HEK293 (cell line): ENCODE measurements at regions not wholly inside any gene's neighbourhood (a gene's known extent, or its start where the extent isn't known, plus 50 kb on each side); places are given as distances from the start of the nearest gene placed in this dataset.

ENCODE experiments used
- CTCF ChIA-PET: fragments of 350-600 bp; formaldehyde crosslinking; extraction: SDS; loops from one replicate; lab custom pipeline; 2021; ENCODE audit warnings: antibody characterized with exemption; lab: Yijun Ruan, JAX
- POLR2A ChIA-PET: fragments of 300-600 bp; formaldehyde crosslinking; extraction: SDS; loops from one replicate; lab custom pipeline; 2020; ENCODE audit warnings: antibody characterized with exemption, inconsistent platforms; lab: Yijun Ruan, JAX
- H3K27ac ChIP-seq: fragments of 200-500 bp; sonication (Bioruptor generic); 2 replicates; pipeline ENCODE4 v1.5.1; 2014; ENCODE audit warnings: low read depth, low read length, control low read depth, inconsistent platforms; ENCODE audit errors: extremely low read depth
- H3K36me3 ChIP-seq, 2 experiments: fragments of 200-500 bp in 1 of 2; sonication (Bioruptor generic) in 1 of 2; 1 replicate in 1 of 2; 2 replicates in 1 of 2; pipeline ENCODE4 v1.5.1; 2014 to 2017; ENCODE audit warnings: inconsistent platforms in 2 of 2, low read length in 2 of 2; ENCODE audit not compliant: control insufficient read depth in 2 of 2, insufficient read depth in 1 of 2
- H3K4me1 ChIP-seq: fragments of 200-500 bp; sonication (Bioruptor generic); 2 replicates; pipeline ENCODE4 v1.5.1; 2014; ENCODE audit warnings: mild to moderate bottlenecking, low read length, inconsistent platforms; ENCODE audit not compliant: control insufficient read depth, insufficient read depth
- H3K4me3 ChIP-seq: 2 replicates; pipeline ENCODE4 v1.5.1; 2011; ENCODE audit warnings: low read depth, mild to moderate bottlenecking, control low read depth, low read length, moderate library complexity
- H3K9me3 ChIP-seq: fragments of 200-500 bp; sonication (Bioruptor generic); 2 replicates; pipeline ENCODE4 v1.5.1; 2014; ENCODE audit warnings: low read depth, low read length, inconsistent platforms; ENCODE audit not compliant: control insufficient read depth, insufficient read depth
- BCL11A ChIP-seq: fragments of 450-650 bp; formaldehyde crosslinking; IDR thresholded peaks from 2 replicates; pipeline ENCODE4 v1.5.1; 2016; ENCODE audit warnings: low read depth, missing biosample characterization, missing genetic modification characterization
- GLI2 ChIP-seq: fragments of 450-650 bp; formaldehyde crosslinking; IDR thresholded peaks from 2 replicates; pipeline ENCODE4; 2017; ENCODE audit warnings: missing biosample characterization, missing genetic modification characterization, low read depth, borderline replicate concordance
- HOXC10 ChIP-seq: sonication (generic); formaldehyde crosslinking; IDR thresholded peaks from 2 replicates; pipeline ENCODE4 v1.8.1; 2023; ENCODE audit warnings: mild to moderate bottlenecking, missing genetic modification reagents
- PATZ1 ChIP-seq: fragments of 450-650 bp; formaldehyde crosslinking; IDR thresholded peaks from 2 replicates; pipeline ENCODE4 v1.5.1; 2016; ENCODE audit warnings: missing biosample characterization, missing genetic modification characterization
- SALL2 ChIP-seq: fragments of 450-650 bp; formaldehyde crosslinking; IDR thresholded peaks from 2 replicates; pipeline ENCODE4 v1.5.0; 2017; ENCODE audit warnings: missing biosample characterization, mild to moderate bottlenecking, missing genetic modification characterization, borderline replicate concordance
- ZFP69B ChIP-seq: fragments of 450-650 bp; formaldehyde crosslinking; IDR thresholded peaks from 2 replicates; pipeline ENCODE4 v1.5.1; 2016; ENCODE audit warnings: missing biosample characterization, missing genetic modification characterization
- ZNF10 ChIP-seq: fragments of 450-650 bp; formaldehyde crosslinking; IDR thresholded peaks from 2 replicates; pipeline ENCODE4 v1.5.1; 2017; ENCODE audit warnings: missing biosample characterization, missing genetic modification characterization
- ZNF132 ChIP-seq: fragments of 450-650 bp; formaldehyde crosslinking; IDR thresholded peaks from 2 replicates; pipeline ENCODE4 v1.5.1; 2017; ENCODE audit warnings: missing biosample characterization, missing genetic modification characterization, borderline replicate concordance
- ZNF133 ChIP-seq: fragments of 450-650 bp; formaldehyde crosslinking; IDR thresholded peaks from 2 replicates; pipeline ENCODE4 v1.5.1; 2016; ENCODE audit warnings: missing biosample characterization, missing genetic modification characterization
- ZNF157 ChIP-seq: fragments of 450-650 bp; formaldehyde crosslinking; IDR thresholded peaks from 2 replicates; pipeline ENCODE4 v1.5.1; 2016; ENCODE audit warnings: missing biosample characterization, missing genetic modification characterization
- ZNF16 ChIP-seq: fragments of 450-650 bp; formaldehyde crosslinking; IDR thresholded peaks from 2 replicates; pipeline ENCODE4 v1.5.1; 2016; ENCODE audit warnings: low read depth, missing biosample characterization, missing genetic modification characterization
- ZNF184 ChIP-seq: fragments of 450-650 bp; IDR thresholded peaks from 2 replicates; pipeline ENCODE4 v1.5.1; 2018; ENCODE audit warnings: missing biosample characterization, mild to moderate bottlenecking, missing genetic modification characterization
- ZNF221 ChIP-seq: fragments of 450-650 bp; formaldehyde crosslinking; IDR thresholded peaks from 2 replicates; pipeline ENCODE4 v1.5.1; 2017; ENCODE audit warnings: missing biosample characterization, missing genetic modification characterization, borderline replicate concordance
- ZNF266 ChIP-seq: fragments of 450-650 bp; formaldehyde crosslinking; IDR thresholded peaks from 2 replicates; pipeline ENCODE4 v1.5.1; 2016; ENCODE audit warnings: missing biosample characterization, missing genetic modification characterization, low read depth
- ZNF324 ChIP-seq: fragments of 450-650 bp; formaldehyde crosslinking; IDR thresholded peaks from 2 replicates; pipeline ENCODE4 v1.5.1; 2016; ENCODE audit warnings: missing biosample characterization, missing genetic modification characterization
- ZNF335 ChIP-seq: fragments of 450-650 bp; formaldehyde crosslinking; conservative IDR thresholded peaks from 2 replicates; pipeline ENCODE4 v1.5.1; 2016; ENCODE audit warnings: missing biosample characterization, missing genetic modification characterization
- ZNF404 ChIP-seq: fragments of 450-650 bp; formaldehyde crosslinking; IDR thresholded peaks from 2 replicates; pipeline ENCODE4 v1.5.1; 2017; ENCODE audit warnings: missing biosample characterization, missing genetic modification characterization
- ZNF433 ChIP-seq: fragments of 450-650 bp; formaldehyde crosslinking; IDR thresholded peaks from 2 replicates; pipeline ENCODE4 v1.5.1; 2016; ENCODE audit warnings: missing biosample characterization, missing genetic modification characterization, low read depth
- ZNF48 ChIP-seq: fragments of 450-650 bp; formaldehyde crosslinking; IDR thresholded peaks from 2 replicates; pipeline ENCODE4 v1.5.1; 2016; ENCODE audit warnings: missing biosample characterization, missing genetic modification characterization
- ZNF510 ChIP-seq: fragments of 450-650 bp; formaldehyde crosslinking; IDR thresholded peaks from 2 replicates; pipeline ENCODE4 v1.5.1; 2018; ENCODE audit warnings: mild to moderate bottlenecking, missing genetic modification characterization, missing biosample characterization; ENCODE audit not compliant: insufficient replicate concordance
- ZNF561 ChIP-seq: fragments of 450-650 bp; IDR thresholded peaks from 2 replicates; pipeline ENCODE4 v1.5.1; 2018; ENCODE audit warnings: missing biosample characterization, missing genetic modification characterization, borderline replicate concordance
- ZNF571 ChIP-seq: fragments of 450-650 bp; formaldehyde crosslinking; IDR thresholded peaks from 2 replicates; pipeline ENCODE4 v1.5.0; 2017; ENCODE audit warnings: missing biosample characterization, missing genetic modification characterization
- ZNF596 ChIP-seq: fragments of 450-650 bp; IDR thresholded peaks from 2 replicates; pipeline ENCODE4 v1.5.0; 2018; ENCODE audit warnings: missing biosample characterization, mild to moderate bottlenecking, missing genetic modification characterization, moderate library complexity
- ZNF623 ChIP-seq: fragments of 450-650 bp; formaldehyde crosslinking; IDR thresholded peaks from 2 replicates; pipeline ENCODE4 v1.5.1; 2016; ENCODE audit warnings: missing biosample characterization, missing genetic modification characterization
- ZNF707 ChIP-seq: fragments of 450-650 bp; formaldehyde crosslinking; IDR thresholded peaks from 2 replicates; pipeline ENCODE4 v1.5.1; 2016; ENCODE audit warnings: missing biosample characterization, missing genetic modification characterization
- ZNF776 ChIP-seq: fragments of 450-650 bp; formaldehyde crosslinking; IDR thresholded peaks from 2 replicates; pipeline ENCODE4 v1.5.0; 2017; ENCODE audit warnings: missing biosample characterization, missing genetic modification characterization, borderline replicate concordance
- ZSCAN16 ChIP-seq: fragments of 450-650 bp; formaldehyde crosslinking; IDR thresholded peaks from 2 replicates; pipeline ENCODE4 v1.5.1; 2016; ENCODE audit warnings: missing biosample characterization, missing genetic modification characterization
- TF ChIP-seq, protein P1 (sequence below): fragments of 450-650 bp; formaldehyde crosslinking; IDR thresholded peaks from 2 replicates; pipeline ENCODE4 v1.5.1; 2016; ENCODE audit warnings: missing biosample characterization, missing genetic modification characterization, borderline replicate concordance
- TF ChIP-seq, protein P2 (sequence below): fragments of 450-650 bp; formaldehyde crosslinking; IDR thresholded peaks from 2 replicates; pipeline ENCODE4 v1.5.1; 2016; ENCODE audit warnings: missing biosample characterization, missing genetic modification characterization
- TF ChIP-seq, protein P3 (sequence below): IDR thresholded peaks from 2 replicates; pipeline ENCODE4 v1.6.1; 2011; ENCODE audit warnings: mild to moderate bottlenecking, low read depth, low read length, borderline replicate concordance
- TF ChIP-seq, protein P4 (sequence below): fragments of 450-650 bp; formaldehyde crosslinking; IDR thresholded peaks from 2 replicates; pipeline ENCODE4 v1.5.1; 2017; ENCODE audit warnings: missing biosample characterization, missing genetic modification characterization

GRCh38 chr9:99693888-99694287, 127.8 kb upstream of the NR4A3 start:
- CTCF ChIA-PET, result interaction anchor here (0.7 kb wide), 2 partner anchors 511 to 695 kb away, joined by 3 read pairs; no protein-coding TSS in a partner anchor
- POLR2A ChIA-PET, result no interaction called here
- no peaks in the 10 kb centered on the region for H3K9me3 ChIP-seq

DNA sequence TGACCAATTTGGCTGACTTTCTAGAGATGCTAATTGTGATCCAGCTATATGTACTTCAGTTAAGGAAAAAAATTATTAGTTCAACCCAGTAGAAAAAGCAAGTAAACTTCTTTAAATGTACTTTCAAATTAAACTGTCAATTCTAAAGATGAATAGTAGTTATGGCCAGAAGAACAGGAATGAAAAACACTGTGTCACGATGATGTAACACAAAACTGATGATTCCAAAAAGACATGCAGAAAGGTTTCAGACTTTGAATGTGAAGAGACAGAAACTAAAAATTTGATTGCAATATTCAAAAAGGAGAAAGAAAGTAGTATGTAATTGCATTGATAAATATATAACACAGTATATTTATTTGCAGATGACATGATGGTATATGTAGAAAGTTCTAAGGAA, 127.3 kb upstream of the NR4A3 start:
- H3K27ac ChIP-seq, result no peak overlapping the region
- POLR2A ChIA-PET, result no interaction called here
- no peaks in the 10 kb centered on the region for H3K4me1 ChIP-seq
- H3K36me3 ChIP-seq, result no peaks in the 10 kb centered on the region
- H3K9me3 ChIP-seq, result no peaks in the 10 kb centered on the region
- no peak overlapping the region for H3K4me3 ChIP-seq
- TF ChIP-seq ZNF184 (tag by site-specific recombination), result no peak
- TF ChIP-seq, protein P1, sequence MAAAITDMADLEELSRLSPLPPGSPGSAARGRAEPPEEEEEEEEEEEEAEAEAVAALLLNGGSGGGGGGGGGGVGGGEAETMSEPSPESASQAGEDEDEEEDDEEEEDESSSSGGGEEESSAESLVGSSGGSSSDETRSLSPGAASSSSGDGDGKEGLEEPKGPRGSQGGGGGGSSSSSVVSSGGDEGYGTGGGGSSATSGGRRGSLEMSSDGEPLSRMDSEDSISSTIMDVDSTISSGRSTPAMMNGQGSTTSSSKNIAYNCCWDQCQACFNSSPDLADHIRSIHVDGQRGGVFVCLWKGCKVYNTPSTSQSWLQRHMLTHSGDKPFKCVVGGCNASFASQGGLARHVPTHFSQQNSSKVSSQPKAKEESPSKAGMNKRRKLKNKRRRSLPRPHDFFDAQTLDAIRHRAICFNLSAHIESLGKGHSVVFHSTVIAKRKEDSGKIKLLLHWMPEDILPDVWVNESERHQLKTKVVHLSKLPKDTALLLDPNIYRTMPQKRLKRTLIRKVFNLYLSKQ, result no peak
- TF ChIP-seq, protein P2, sequence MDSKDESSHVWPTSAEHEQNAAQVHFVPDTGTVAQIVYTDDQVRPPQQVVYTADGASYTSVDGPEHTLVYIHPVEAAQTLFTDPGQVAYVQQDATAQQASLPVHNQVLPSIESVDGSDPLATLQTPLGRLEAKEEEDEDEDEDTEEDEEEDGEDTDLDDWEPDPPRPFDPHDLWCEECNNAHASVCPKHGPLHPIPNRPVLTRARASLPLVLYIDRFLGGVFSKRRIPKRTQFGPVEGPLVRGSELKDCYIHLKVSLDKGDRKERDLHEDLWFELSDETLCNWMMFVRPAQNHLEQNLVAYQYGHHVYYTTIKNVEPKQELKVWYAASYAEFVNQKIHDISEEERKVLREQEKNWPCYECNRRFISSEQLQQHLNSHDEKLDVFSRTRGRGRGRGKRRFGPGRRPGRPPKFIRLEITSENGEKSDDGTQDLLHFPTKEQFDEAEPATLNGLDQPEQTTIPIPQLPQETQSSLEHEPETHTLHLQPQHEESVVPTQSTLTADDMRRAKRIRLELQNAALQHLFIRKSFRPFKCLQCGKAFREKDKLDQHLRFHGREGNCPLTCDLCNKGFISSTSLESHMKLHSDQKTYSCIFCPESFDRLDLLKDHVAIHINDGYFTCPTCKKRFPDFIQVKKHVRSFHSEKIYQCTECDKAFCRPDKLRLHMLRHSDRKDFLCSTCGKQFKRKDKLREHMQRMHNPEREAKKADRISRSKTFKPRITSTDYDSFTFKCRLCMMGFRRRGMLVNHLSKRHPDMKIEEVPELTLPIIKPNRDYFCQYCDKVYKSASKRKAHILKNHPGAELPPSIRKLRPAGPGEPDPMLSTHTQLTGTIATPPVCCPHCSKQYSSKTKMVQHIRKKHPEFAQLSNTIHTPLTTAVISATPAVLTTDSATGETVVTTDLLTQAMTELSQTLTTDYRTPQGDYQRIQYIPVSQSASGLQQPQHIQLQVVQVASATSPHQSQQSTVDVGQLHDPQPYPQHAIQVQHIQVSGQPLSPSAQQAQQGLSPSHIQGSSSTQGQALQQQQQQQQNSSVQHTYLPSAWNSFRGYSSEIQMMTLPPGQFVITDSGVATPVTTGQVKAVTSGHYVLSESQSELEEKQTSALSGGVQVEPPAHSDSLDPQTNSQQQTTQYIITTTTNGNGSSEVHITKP, result no peak
- no peak for TF ChIP-seq ZFP69B (tag by site-specific recombination)
- no peak for TF ChIP-seq ZNF510 (tag by site-specific recombination)
- no peak for TF ChIP-seq ZNF266
- TF ChIP-seq ZNF132 (tag by site-specific recombination), result no peak
- TF ChIP-seq, protein P3, sequence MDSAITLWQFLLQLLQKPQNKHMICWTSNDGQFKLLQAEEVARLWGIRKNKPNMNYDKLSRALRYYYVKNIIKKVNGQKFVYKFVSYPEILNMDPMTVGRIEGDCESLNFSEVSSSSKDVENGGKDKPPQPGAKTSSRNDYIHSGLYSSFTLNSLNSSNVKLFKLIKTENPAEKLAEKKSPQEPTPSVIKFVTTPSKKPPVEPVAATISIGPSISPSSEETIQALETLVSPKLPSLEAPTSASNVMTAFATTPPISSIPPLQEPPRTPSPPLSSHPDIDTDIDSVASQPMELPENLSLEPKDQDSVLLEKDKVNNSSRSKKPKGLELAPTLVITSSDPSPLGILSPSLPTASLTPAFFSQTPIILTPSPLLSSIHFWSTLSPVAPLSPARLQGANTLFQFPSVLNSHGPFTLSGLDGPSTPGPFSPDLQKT, result no peak
- no peak for TF ChIP-seq ZNF335 (tag by site-specific recombination)
- no peak for TF ChIP-seq ZNF324 (tag by site-specific recombination)
- no peak for TF ChIP-seq ZNF596
- no peak for TF ChIP-seq ZNF48 (tag by site-specific recombination)
- TF ChIP-seq GLI2 (tag by site-specific recombination), result no peak
- CTCF ChIA-PET, result interaction anchor here (0.7 kb wide), 2 partner anchors 512 to 696 kb away, joined by 3 read pairs; no protein-coding TSS in a partner anchor

More at GRCh38 chr9:99693888-99694287, 127.8 kb upstream of the NR4A3 start:
- Histone ChIP-seq H3K27ac (no peak overlapping the region), H3K4me1 (no peaks in the 10 kb centered on the region)
- no peak for TF ChIP-seq ZNF707
- no peak for TF ChIP-seq PATZ1 (tag by site-specific recombination)
- TF ChIP-seq ZNF324 (tag by site-specific recombination), result no peak
- no peak for TF ChIP-seq ZNF16
- no peak for TF ChIP-seq HOXC10
- no peak for TF ChIP-seq ZSCAN16 (tag by site-specific recombination)
- no peak for TF ChIP-seq BCL11A (tag by site-specific recombination)
- no peak for TF ChIP-seq ZNF266
- no peak for TF ChIP-seq ZNF10 (tag by site-specific recombination)
- no peak for TF ChIP-seq ZNF623
- no peak for TF ChIP-seq ZNF776
- no peak for TF ChIP-seq ZNF221 (tag by site-specific recombination)
- no peak for TF ChIP-seq ZNF571
- TF ChIP-seq ZNF133 (tag by site-specific recombination), result no peak
- TF ChIP-seq ZNF433, result no peak
- TF ChIP-seq SALL2, result no peak
- TF ChIP-seq, protein P4, sequence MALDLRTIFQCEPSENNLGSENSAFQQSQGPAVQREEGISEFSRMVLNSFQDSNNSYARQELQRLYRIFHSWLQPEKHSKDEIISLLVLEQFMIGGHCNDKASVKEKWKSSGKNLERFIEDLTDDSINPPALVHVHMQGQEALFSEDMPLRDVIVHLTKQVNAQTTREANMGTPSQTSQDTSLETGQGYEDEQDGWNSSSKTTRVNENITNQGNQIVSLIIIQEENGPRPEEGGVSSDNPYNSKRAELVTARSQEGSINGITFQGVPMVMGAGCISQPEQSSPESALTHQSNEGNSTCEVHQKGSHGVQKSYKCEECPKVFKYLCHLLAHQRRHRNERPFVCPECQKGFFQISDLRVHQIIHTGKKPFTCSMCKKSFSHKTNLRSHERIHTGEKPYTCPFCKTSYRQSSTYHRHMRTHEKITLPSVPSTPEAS (tag by site-specific recombination), result no peak
- no peak for TF ChIP-seq ZNF404 (tag by site-specific recombination)
- TF ChIP-seq ZNF561 (tag by site-specific recombination), result no peak
- TF ChIP-seq ZNF157, result no peak
- TF ChIP-seq, all 188 proteins: peak for 0
- no peaks in the 10 kb centered on the region for H3K36me3 ChIP-seq
- no peak overlapping the region for H3K4me3 ChIP-seq
